Loucy (cell line): ENCODE measurements at regions not wholly inside any gene's neighbourhood (a gene's known extent, or its start where the extent isn't known, plus 50 kb on each side); places are given as distances from the start of the nearest gene placed in this dataset.
"Not testable (repeated sequence)": the region's sequence is repeated elsewhere in the genome, so short reads cannot be mapped to it uniquely, and the experiment has no call there.

ENCODE experiments used
- H2AFZ ChIP-seq: fragments of 200-600 bp; sonication (generic); 2 replicates; pipeline ENCODE4 v1.6.0; 2016; ENCODE audit warnings: antibody characterized with exemption, mild to moderate bottlenecking, low read length, moderate library complexity
- H3F3A ChIP-seq: fragments of 200-600 bp; 2 replicates; pipeline ENCODE4 v1.6.0; 2016; ENCODE audit warnings: antibody characterized with exemption, low read depth, mild to moderate bottlenecking
- H3K27me3 ChIP-seq: fragments of 200-600 bp; sonication (generic); 2 replicates; pipeline ENCODE4 v1.6.1; 2014; ENCODE audit warnings: low read length, mild to moderate bottlenecking; ENCODE audit not compliant: insufficient read depth, poor library complexity, severe bottlenecking
- H3K36me3 ChIP-seq: fragments of 200-600 bp; sonication (generic); 2 replicates; pipeline ENCODE4 v1.6.1; 2016; ENCODE audit warnings: low read length; ENCODE audit not compliant: insufficient read depth
- H3K4me1 ChIP-seq: fragments of 200-600 bp; sonication (generic); 2 replicates; pipeline ENCODE4 v1.5.1; 2014; ENCODE audit warnings: low read length, mild to moderate bottlenecking; ENCODE audit not compliant: insufficient read depth, poor library complexity, severe bottlenecking
- H3K4me2 ChIP-seq: fragments of 200-600 bp; sonication (generic); 2 replicates; pipeline ENCODE4 v1.6.0; 2014; ENCODE audit warnings: antibody characterized with exemption, low read length, low read depth, mild to moderate bottlenecking; ENCODE audit not compliant: poor library complexity, severe bottlenecking
- H3K4me3 ChIP-seq: fragments of 200-600 bp; sonication (generic); 2 replicates; pipeline ENCODE4 v1.5.1; 2014; ENCODE audit warnings: low read length, mild to moderate bottlenecking, mixed read lengths; ENCODE audit not compliant: poor library complexity, severe bottlenecking
- H3K79me2 ChIP-seq: fragments of 200-600 bp; sonication (generic); 2 replicates; pipeline ENCODE4 v1.6.1; 2014; ENCODE audit warnings: low read length; ENCODE audit not compliant: insufficient read depth
- H3K9ac ChIP-seq: fragments of 200-600 bp; sonication (generic); 2 replicates; pipeline ENCODE4 v1.6.0; 2014; ENCODE audit warnings: mild to moderate bottlenecking, low read depth, low read length, moderate library complexity; ENCODE audit not compliant: poor library complexity, severe bottlenecking
- H3K9me2 ChIP-seq: fragments of 200-600 bp; sonication (generic); replicated peaks from 2 replicates; pipeline ENCODE4 v1.6.1; 2016; ENCODE audit warnings: low read depth, low read length, mixed read lengths
- H3K9me3 ChIP-seq: fragments of 200-600 bp; sonication (generic); 2 replicates; pipeline ENCODE4 v1.6.1; 2014; ENCODE audit warnings: mild to moderate bottlenecking, antibody characterized with exemption, low read length, low read depth; ENCODE audit not compliant: insufficient read depth
- H4K20me1 ChIP-seq: fragments of 200-600 bp; sonication (generic); 2 replicates; pipeline ENCODE4 v1.6.0; 2014; ENCODE audit warnings: antibody characterized with exemption, low read length, mild to moderate bottlenecking; ENCODE audit not compliant: insufficient read depth, poor library complexity, severe bottlenecking
- EZH2phosphoT487 ChIP-seq: fragments of 200-600 bp; IDR thresholded peaks from 2 replicates; pipeline ENCODE4 v1.6.1; 2018; ENCODE audit warnings: antibody characterized with exemption, mild to moderate bottlenecking, moderate library complexity, borderline replicate concordance
- TF ChIP-seq, protein P1 (sequence below): fragments of 200-600 bp; sonication (generic); conservative IDR thresholded peaks from 2 replicates; pipeline ENCODE4 v1.5.1; 2014; ENCODE audit warnings: mild to moderate bottlenecking, antibody characterized with exemption, low read length

- no peak overlapping the region for H2AFZ ChIP-seq
- no peaks in the 10 kb centered on the region for H3K9me2 ChIP-seq
- no peak overlapping the region for H3K4me2 ChIP-seq
- H3F3A ChIP-seq: no peaks in the 10 kb centered on the region
- no peak for TF ChIP-seq EZH2phosphoT487
- TF ChIP-seq, protein P1, sequence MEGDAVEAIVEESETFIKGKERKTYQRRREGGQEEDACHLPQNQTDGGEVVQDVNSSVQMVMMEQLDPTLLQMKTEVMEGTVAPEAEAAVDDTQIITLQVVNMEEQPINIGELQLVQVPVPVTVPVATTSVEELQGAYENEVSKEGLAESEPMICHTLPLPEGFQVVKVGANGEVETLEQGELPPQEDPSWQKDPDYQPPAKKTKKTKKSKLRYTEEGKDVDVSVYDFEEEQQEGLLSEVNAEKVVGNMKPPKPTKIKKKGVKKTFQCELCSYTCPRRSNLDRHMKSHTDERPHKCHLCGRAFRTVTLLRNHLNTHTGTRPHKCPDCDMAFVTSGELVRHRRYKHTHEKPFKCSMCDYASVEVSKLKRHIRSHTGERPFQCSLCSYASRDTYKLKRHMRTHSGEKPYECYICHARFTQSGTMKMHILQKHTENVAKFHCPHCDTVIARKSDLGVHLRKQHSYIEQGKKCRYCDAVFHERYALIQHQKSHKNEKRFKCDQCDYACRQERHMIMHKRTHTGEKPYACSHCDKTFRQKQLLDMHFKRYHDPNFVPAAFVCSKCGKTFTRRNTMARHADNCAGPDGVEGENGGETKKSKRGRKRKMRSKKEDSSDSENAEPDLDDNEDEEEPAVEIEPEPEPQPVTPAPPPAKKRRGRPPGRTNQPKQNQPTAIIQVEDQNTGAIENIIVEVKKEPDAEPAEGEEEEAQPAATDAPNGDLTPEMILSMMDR: no peak
- no peaks in the 10 kb centered on the region for H4K20me1 ChIP-seq
- no peaks in the 10 kb centered on the region for H3K4me1 ChIP-seq
- H3K4me3 ChIP-seq: no peak overlapping the region
- no peaks in the 10 kb centered on the region for H3K27me3 ChIP-seq
- H3K36me3 ChIP-seq: no peaks in the 10 kb centered on the region
- H3K9ac ChIP-seq: no peak overlapping the region
- H3K79me2 ChIP-seq: no peaks in the 10 kb centered on the region
- peaks cover 4% of the 10 kb centered on the region; the same call in 1 of the 2 replicates for H3K9me3 ChIP-seq
These were observed 298.0 kb upstream of the CXADR start for GRCh38 chr21:17214801-17215200.

DNA sequence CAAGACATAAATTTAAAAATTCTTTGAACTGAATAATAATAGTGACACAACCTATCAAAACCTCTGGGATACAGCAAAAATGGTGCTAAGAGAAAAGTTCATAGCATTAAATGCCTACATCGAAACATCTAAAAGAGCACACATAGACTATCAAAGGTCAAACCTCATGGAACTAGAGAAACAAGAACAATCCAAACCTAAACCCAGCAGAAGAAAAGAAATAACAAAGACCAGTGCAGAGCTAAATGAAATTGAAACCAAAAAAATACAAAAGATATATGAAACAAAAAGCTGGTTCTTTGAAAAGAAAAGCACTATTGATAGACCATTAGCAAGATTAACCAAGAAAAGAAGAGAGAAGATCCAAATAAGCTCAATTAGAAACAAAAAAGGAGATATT lies 293.8 kb upstream of the CXADR start:
- not testable (repeated sequence) for H4K20me1 ChIP-seq, H3K4me2 ChIP-seq, H3K4me1 ChIP-seq, H3K79me2 ChIP-seq, H3K27me3 ChIP-seq, H3K4me3 ChIP-seq, H3F3A ChIP-seq, H3K9me2 ChIP-seq, H3K9me3 ChIP-seq, H2AFZ ChIP-seq, H3K36me3 ChIP-seq, H3K9ac ChIP-seq

- TF ChIP-seq, protein P1: no peak
- TF ChIP-seq EZH2phosphoT487: no peak
- H3K79me2 ChIP-seq: no peaks in the 10 kb centered on the region
These were observed 281.7 kb upstream of the CXADR start for GRCh38 chr21:17231124-17231523.

GRCh38 chr21:17231771-17232170 lies 281.1 kb upstream of the CXADR start:
- H3K4me2 ChIP-seq: no peak overlapping the region
- H3K9ac ChIP-seq: no peak overlapping the region
- no peaks in the 10 kb centered on the region for H3K9me2 ChIP-seq
- no peaks in the 10 kb centered on the region for H3F3A ChIP-seq
- no peaks in the 10 kb centered on the region for H3K27me3 ChIP-seq
- no peaks in the 10 kb centered on the region for H3K9me3 ChIP-seq
- no peaks in the 10 kb centered on the region for H4K20me1 ChIP-seq
- no peak overlapping the region for H2AFZ ChIP-seq
- TF ChIP-seq EZH2phosphoT487: no peak
- TF ChIP-seq, protein P1: no peak
- no peaks in the 10 kb centered on the region for H3K4me1 ChIP-seq
- no peaks in the 10 kb centered on the region for H3K79me2 ChIP-seq
- H3K36me3 ChIP-seq: no peaks in the 10 kb centered on the region
- H3K4me3 ChIP-seq: no peak overlapping the region

More at GRCh38 chr21:17231124-17231523, 281.7 kb upstream of the CXADR start:
- H3K27me3 ChIP-seq: no peaks in the 10 kb centered on the region
- H3K4me2 ChIP-seq: no peak overlapping the region
- H3K4me3 ChIP-seq: no peak overlapping the region
- 0 out of 2 replicates have a peak, but pooled peaks cover 3% of the 10 kb centered on the region for H3K9me3 ChIP-seq
- H2AFZ ChIP-seq: no peak overlapping the region
- H3K4me1 ChIP-seq: no peaks in the 10 kb centered on the region
- H3F3A ChIP-seq: no peaks in the 10 kb centered on the region
- H4K20me1 ChIP-seq: no peaks in the 10 kb centered on the region
- no peak overlapping the region for H3K9ac ChIP-seq
- no peaks in the 10 kb centered on the region for H3K36me3 ChIP-seq
- H3K9me2 ChIP-seq: no peaks in the 10 kb centered on the region
